PC-9 (cell line): ENCODE measurements at regions not wholly inside any gene's neighbourhood (a gene's known extent, or its start where the extent isn't known, plus 50 kb on each side); places are given as distances from the start of the nearest gene placed in this dataset.

Experiments
- BruUV-seq: library from RNA; stranded (reverse); fragments of 400-500 nt; replicated peaks from 2 replicates; lab custom pipeline; 2021; lab: Mats Ljungman, UMichigan
- CTCF ChIA-PET: fragments of 300-600 bp; sonication (Branson Sonifier 250); formaldehyde crosslinking; loops from one replicate; lab custom pipeline; 2022; ENCODE audit warnings: antibody characterized with exemption; lab: Charles Lee
- POLR2A ChIA-PET: fragments of 300-600 bp; sonication (Branson Sonifier 250); formaldehyde crosslinking; loops from one replicate; lab custom pipeline; 2022; ENCODE audit warnings: antibody characterized with exemption; ENCODE audit not compliant: unreplicated experiment; lab: Charles Lee
- DNase-seq, 2 experiments: peaks; one replicate each; pipeline versions ENCODE4 v3.0.0 to v3.0.0-alpha.2; 2015 to 2022; ENCODE audit warnings: mixed read lengths in 1 of 2
- H2AFZ ChIP-seq: fragments of 200-600 bp; sonication (generic); 2 replicates; pipeline ENCODE4 v1.8.1; 2017; ENCODE audit warnings: antibody characterized with exemption
- H3F3A ChIP-seq: fragments of 200-600 bp; sonication (generic); 2 replicates; pipeline ENCODE4 v1.8.1; 2017; ENCODE audit warnings: antibody characterized with exemption, mild to moderate bottlenecking, low read depth; ENCODE audit not compliant: insufficient read depth
- H3K27ac ChIP-seq: fragments of 200-600 bp; sonication (generic); 2 replicates; pipeline ENCODE4 v1.6.1; 2016; ENCODE audit warnings: mixed run types
- H3K27me3 ChIP-seq: fragments of 200-600 bp; sonication (generic); 2 replicates; pipeline ENCODE4 v1.6.1; 2016; ENCODE audit warnings: low read depth, mixed run types; ENCODE audit not compliant: insufficient read depth
- H3K36me3 ChIP-seq: fragments of 200-600 bp; sonication (generic); 2 replicates; pipeline ENCODE4 v1.6.1; 2016; ENCODE audit warnings: low read depth, mixed run types
- H3K4me1 ChIP-seq: fragments of 200-600 bp; sonication (generic); replicated peaks from 2 replicates; pipeline ENCODE4 v1.6.1; 2016; ENCODE audit warnings: mixed run types; ENCODE audit not compliant: insufficient read depth
- H3K4me2 ChIP-seq: fragments of 200-600 bp; sonication (generic); 2 replicates; pipeline ENCODE4 v1.6.1; 2017; ENCODE audit warnings: mixed run types
- H3K4me3 ChIP-seq: fragments of 200-600 bp; sonication (generic); 2 replicates; pipeline ENCODE4 v1.6.1; 2016; ENCODE audit warnings: mixed run types
- H3K79me2 ChIP-seq: fragments of 200-600 bp; sonication (generic); 2 replicates; pipeline ENCODE4 v1.6.1; 2017; ENCODE audit warnings: low read depth, mixed run types
- H3K9me2 ChIP-seq: fragments of 200-600 bp; sonication (generic); 2 replicates; pipeline ENCODE4 v1.8.1; 2017; ENCODE audit warnings: mild to moderate bottlenecking; ENCODE audit not compliant: insufficient read depth
- H3K9me3 ChIP-seq: fragments of 200-600 bp; sonication (generic); 2 replicates; pipeline ENCODE4 v1.8.1; 2016; ENCODE audit warnings: low read depth; ENCODE audit not compliant: insufficient read depth
- H4K20me1 ChIP-seq: fragments of 200-600 bp; sonication (generic); 2 replicates; pipeline ENCODE4 v1.8.1; 2017; ENCODE audit not compliant: insufficient read depth
- CTCF ChIP-seq: fragments of 200-600 bp; sonication (generic); conservative IDR thresholded peaks from 2 replicates; pipeline ENCODE4 v1.6.1; 2017; ENCODE audit warnings: mixed run types, antibody characterized with exemption, mild to moderate bottlenecking, moderate library complexity
- EZH2 ChIP-seq: fragments of 200-600 bp; sonication (generic); IDR thresholded peaks from 2 replicates; pipeline ENCODE4 v1.8.0; 2017; ENCODE audit warnings: antibody characterized with exemption, low read depth
- intact Hi-C: fragments of 100-400 bp; cut with micrococcal nuclease; formaldehyde crosslinking; loops from one replicate; pipeline ENCODE4 v1.10.0; 2022; ENCODE audit not compliant: unreplicated experiment

DNA sequence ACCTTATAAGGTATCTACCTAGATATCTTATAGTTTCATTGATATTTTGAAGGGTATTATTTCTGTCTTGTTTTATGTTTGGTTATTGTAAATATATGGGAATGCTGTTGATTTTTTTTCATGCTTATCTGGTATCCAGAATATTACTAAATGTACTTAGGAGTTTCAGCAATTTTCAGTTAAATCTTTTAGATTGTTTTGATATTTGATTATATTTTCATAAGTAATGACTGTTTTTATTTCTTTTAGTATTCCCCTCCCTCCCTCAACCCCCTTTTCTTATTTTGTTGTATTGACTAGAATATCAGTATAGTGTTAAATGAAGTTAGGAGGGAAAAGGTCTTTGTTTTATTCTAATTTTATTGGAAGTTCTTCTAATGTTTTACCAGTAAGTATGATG, 344.4 kb upstream of the PROX1 start:
- CTCF ChIA-PET: no interaction called here

DNA sequence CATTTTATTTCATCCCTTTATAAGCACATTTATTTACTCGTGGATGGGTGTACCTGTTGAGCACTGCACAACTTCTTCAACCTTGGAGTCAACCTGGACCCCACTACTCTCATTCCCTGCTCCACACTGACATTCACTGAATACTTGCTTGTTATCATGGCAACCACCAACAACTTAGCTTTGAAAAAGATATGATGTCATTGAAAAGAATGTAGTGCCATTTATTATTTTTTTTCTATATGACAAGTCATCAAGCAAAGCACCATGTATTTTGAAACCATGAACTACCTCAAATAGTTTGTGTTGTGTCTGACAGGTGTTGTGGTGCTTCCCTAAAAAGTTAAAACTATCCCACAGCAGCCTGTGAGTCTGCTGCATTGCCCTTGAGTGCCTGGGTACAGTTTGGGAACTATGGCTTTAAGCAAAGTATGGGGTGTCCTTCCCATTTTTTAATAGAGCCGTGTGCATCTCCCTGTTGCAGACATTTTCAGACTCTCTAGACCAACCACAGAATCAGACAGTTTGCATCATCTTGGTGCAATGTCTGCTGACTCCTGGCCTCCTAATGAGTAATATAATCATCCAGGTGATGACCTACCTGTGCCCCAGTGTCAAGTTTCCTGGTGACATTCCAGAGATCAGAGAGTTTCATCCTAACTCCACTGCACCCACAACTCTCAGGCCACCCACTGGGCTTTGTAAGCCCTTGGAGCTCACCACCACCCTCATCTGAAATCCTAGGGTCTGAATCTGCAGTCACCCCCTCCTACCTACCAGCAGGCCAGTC, 339.7 kb upstream of the PROX1 start:
- POLR2A ChIA-PET: no interaction called here
- Histone ChIP-seq H3K4me1 (peaks cover 25% of the 10 kb centered on the region), H3K9me3 (no peaks in the 10 kb centered on the region), H2AFZ (0 out of 2 replicates have a peak overlapping the region, but pooled peaks have one; percentile 29), H3K27me3 (no peaks in the 10 kb centered on the region), H3K36me3 (no peaks in the 10 kb centered on the region), H3K4me3 (no peak overlapping the region), H3K27ac (peak overlapping the region; percentile 93), H3K79me2 (no peaks in the 10 kb centered on the region), H4K20me1 (no peaks in the 10 kb centered on the region), H3K9me2 (no peaks in the 10 kb centered on the region; the same call in 1 of the 2 replicates), H3F3A (peaks cover 11% of the 10 kb centered on the region; the same call in 1 of the 2 replicates), H3K4me2 (peak overlapping the region; percentile 68)
- CTCF ChIA-PET: no interaction called here
- BruUV-seq: no TSS peak
- intact Hi-C loops: no loop called here
- no peak for TF ChIP-seq EZH2
- TF ChIP-seq CTCF: no peak
- peak in 1 of 2 experiments; percentile 86 for DNase-seq

More for the DNA sequence above, 344.4 kb upstream of the PROX1 start:
- no peaks in the 10 kb centered on the region for H3K79me2 ChIP-seq
- peaks cover 11% of the 10 kb centered on the region; the same call in 1 of the 2 replicates for H3F3A ChIP-seq
- H3K36me3 ChIP-seq: no peaks in the 10 kb centered on the region
- no peaks in the 10 kb centered on the region for H3K27me3 ChIP-seq
- TF ChIP-seq EZH2 (no peak), CTCF (no peak)
- H3K27ac ChIP-seq: no peak overlapping the region
- H3K4me2 ChIP-seq: no peak overlapping the region
- H3K9me2 ChIP-seq: no peaks in the 10 kb centered on the region; the same call in 1 of the 2 replicates
- intact Hi-C loops: no loop called here
- H3K4me3 ChIP-seq: no peak overlapping the region
- no TSS peak for BruUV-seq
- peaks cover 15% of the 10 kb centered on the region for H3K4me1 ChIP-seq
- POLR2A ChIA-PET: no interaction called here
- no peaks in the 10 kb centered on the region for H3K9me3 ChIP-seq
- DNase-seq: no peak
- H4K20me1 ChIP-seq: no peaks in the 10 kb centered on the region
- no peak overlapping the region for H2AFZ ChIP-seq

DNA sequence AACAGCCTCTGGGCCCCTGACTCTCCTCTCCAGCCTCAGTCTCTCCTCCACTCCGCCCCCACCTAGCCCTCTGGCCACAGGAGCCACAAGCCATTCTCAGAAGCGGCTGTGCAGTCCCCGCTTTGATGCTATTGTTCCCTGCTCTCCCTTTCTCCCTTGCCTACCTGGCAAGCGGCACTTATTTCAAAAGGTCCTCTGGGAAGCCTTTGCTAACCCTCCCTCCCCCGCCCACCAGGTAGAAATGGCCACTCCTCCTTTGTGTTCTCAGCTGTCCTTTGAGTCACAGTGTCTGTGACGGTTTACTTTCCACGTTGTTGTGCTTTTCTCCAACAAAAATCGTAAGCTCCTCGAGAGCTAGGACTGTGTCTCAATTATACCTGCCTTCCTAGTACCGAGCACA, 338.4 kb upstream of the PROX1 start:
- no peak overlapping the region for H3K4me2 ChIP-seq
- no peaks in the 10 kb centered on the region for H3K9me2 ChIP-seq
- intact Hi-C loops: no loop called here
- no peak overlapping the region for H2AFZ ChIP-seq
- TF ChIP-seq CTCF (no peak), EZH2 (no peak)
- DNase-seq: no peak
- POLR2A ChIA-PET: no interaction called here
- CTCF ChIA-PET: no interaction called here
- H3K79me2 ChIP-seq: no peaks in the 10 kb centered on the region
- H3K9me3 ChIP-seq: no peaks in the 10 kb centered on the region
- peaks cover 25% of the 10 kb centered on the region for H3K4me1 ChIP-seq
- peaks cover 11% of the 10 kb centered on the region; the same call in 1 of the 2 replicates for H3F3A ChIP-seq
- H3K27ac ChIP-seq: no peak overlapping the region
- no TSS peak for BruUV-seq
- H4K20me1 ChIP-seq: no peaks in the 10 kb centered on the region
- H3K27me3 ChIP-seq: no peaks in the 10 kb centered on the region
- no peak overlapping the region for H3K4me3 ChIP-seq
- H3K36me3 ChIP-seq: no peaks in the 10 kb centered on the region
